ENCODE measurements at regions not wholly inside any gene's neighbourhood (a gene's known extent, or its start where the extent isn't known, plus 50 kb on each side); places are given as distances from the start of the nearest gene placed in this dataset.

DNA sequence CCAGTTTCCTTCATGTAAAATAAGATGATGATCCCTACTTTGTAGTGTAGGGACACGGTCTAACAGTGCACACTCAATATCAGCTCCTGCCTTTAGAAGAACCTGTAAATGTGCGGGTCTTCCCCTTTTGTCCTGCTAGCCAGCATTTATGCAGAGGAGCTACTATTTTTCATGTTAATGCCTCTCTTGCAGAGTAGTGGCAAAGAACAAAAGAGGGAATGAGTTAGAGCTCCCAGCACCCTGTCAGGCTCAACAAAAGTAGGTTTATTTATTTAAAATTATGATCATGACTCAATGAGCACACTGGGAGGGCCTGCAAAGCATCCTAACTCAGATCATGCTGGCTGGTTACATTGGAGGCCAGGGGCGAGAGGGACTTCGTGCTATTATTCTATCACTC is 414.5 kb upstream of the COBL start:
- DNase-seq (ENCODE audit: extremely low read depth in 1 of 2, low read depth in 1 of 2): no peak

DNA sequence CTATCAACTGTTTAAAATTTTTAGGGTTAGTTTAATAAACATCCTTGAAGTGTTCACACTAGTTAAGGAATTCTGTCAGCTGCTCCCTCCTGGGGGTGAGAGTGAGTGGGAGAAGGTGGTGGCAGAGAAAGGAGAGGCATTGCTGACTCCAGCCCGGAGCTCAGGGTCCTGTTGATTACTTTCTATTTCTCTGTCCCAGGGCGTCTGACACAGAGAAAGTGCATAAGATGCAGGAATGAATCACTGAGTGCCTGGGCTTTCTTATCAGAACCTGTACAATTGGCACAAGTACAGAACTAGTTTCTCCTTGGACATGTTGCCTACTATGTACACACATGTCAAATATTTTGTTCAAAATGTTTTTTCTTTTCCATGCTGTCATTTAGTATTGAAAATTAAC is 410.8 kb upstream of the COBL start:
- no peak for DNase-seq (ENCODE audit: extremely low read depth in 1 of 2, low read depth in 1 of 2)

DNA sequence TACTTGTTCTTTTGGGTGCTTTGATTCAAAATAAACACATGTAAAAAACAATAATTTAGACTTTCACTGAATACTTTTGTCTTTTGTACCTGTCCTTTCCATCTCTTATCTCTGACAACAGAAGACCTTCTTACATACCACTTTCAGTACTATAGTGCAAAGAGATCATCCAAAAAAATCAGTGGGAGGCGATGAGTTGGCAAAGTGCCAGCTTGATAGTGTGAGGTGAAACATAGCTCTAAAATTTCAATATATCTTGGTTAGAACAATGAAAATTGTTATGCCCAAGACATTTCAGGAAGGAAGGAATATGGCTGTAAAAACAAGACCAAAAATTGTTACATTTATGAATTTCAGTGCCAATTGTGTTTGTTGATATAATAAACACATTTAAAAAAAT is 390.2 kb upstream of the COBL start:
- DNase-seq (ENCODE audit: extremely low read depth in 1 of 2, low read depth in 1 of 2): no peak

DNA sequence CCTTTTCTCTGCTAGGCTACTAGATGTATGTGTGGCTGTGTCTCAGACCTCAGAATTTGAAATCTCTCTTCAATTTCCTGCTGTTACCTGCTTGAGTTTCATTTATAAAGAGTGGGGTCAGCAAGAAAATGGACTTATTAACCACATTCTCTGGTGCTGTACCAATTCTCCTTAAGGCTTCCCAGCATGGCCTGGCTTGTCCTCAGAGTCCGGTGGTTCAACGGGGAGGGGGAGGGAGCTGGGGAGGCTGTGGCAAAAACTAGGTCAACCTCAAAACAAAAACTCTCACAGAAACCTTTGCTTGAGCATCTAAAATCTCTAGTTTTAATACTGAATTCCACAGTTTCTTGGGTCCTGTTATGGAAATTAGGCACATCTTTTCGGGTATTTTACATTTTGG is 389.1 kb upstream of the COBL start:
- no peak for DNase-seq (ENCODE audit: extremely low read depth in 1 of 2, low read depth in 1 of 2)

DNA sequence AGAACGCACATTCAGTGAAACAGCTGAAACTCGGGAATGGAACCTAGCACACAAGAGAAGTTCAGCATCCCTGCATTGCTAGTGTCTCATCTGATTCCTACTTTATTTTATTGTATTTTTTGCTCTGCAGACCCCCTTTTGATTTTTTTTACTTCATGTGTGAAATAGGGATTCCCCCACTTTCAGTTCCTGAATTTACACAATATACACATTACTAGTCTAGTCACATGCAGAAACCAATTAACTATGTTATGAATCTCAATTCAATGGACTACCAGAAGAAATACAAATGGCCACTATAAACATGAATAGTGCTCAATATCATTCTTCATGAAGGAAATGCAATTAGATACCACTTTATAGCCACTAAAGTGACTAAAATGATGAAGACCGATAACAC is 386.1 kb upstream of the COBL start:
- no peak for DNase-seq (ENCODE audit: extremely low read depth in 1 of 2, low read depth in 1 of 2)

DNA sequence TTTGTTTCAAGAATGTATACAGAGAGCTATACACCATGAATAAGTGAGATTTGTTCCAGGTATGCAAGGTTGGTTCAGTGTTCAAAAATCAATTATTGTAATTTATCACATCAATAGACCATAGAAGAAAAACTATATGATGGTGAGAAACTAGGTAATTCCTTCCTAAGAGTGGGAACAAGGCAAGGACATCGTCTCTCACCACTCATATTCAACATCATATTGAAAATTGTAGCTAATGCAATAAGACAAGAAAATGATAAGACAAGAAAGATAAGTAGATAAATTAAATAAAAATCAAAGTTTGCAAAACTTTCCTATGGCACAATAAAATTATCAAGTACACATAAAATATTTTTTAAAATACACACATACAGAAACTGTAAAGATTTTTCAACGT is 385.3 kb upstream of the COBL start:
- no peak for DNase-seq (ENCODE audit: extremely low read depth in 1 of 2, low read depth in 1 of 2)

DNA sequence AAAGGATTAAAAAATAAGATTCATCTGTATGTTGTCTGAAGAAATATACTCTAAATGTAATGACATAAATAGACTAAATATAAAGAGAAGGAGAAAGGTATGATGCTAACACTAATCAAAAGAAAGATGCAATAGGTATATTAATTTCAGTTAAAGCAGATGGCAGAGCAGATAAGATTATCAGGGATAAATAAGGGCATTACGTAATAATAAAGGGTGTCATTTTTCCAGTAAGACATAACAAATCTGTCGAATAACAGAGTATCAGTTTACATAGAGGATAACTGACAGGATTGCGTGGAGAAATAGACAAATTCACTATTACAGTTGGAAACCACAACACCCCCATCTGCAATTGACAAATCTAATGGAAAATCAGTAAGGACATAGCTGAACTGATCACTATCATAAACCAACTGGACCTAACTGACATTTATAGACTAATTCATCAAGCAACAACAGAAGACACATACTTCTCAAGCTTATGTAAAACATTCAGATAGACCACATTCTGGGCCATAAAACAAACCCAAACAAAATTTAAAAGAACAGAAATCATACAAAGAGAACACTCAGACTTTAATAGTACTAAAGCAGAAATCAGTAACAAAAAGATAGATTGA is 384.1 kb upstream of the COBL start:
- no peak for DNase-seq (ENCODE audit: extremely low read depth in 1 of 2, low read depth in 1 of 2)

DNA sequence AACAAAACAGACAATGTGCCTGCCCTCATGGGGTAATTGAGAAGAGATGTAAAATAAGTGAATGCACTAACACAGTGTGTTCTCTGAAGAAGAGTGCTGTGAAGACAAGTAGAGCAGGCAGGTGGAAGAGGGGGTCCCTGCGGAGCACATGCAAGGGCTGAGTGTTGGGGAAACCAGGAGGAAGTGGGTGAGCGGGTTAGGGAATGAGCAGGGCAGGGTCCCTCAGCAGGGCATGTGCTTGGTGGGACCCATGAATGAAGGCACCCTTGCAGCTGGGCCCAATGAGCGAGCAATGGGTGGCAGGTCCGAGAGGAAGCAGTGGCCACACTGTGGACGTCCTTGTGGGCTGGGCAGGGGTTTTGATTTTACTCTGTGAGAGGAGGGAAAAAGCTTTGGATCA is 376.6 kb upstream of the COBL start:
- no peak for DNase-seq (ENCODE audit: extremely low read depth in 1 of 2, low read depth in 1 of 2)

DNA sequence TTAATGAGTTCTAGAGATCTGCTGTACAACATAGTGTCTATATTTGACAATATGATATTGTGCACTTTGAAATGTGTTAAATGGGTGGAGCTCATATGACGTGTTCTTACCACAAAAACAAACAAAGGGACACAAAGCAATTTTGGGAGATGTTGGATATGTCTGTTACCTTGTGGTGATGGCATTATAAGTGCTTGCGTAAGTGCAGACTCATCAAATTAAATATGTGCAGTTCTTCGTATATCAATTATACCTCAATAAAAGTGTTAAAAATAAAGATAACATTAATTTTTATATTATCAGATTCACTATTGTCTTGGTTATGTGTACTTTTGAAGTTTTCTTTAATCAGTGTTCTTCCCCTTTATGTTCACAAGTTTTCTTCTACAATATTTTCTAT is 372.9 kb upstream of the COBL start:
- no peak for DNase-seq (ENCODE audit: extremely low read depth in 1 of 2, low read depth in 1 of 2)

DNA sequence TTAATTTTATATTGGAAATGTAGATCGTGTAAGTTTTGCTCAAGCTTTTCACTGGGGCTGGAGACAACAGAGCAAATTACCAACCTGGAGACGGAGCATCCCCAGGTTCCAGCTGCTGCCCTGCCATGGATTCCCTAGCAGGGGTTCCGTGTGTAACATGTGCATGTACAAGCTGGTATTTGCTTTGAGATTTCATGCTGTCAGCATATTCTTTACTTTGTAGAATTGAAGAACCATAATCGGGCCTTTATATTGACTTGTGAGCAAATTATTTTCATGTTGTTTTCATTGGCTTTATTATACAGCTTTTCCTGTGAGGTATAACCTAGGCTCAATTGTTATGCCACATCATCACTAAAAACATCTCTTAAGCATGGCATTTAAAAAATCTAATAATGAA is 369.2 kb upstream of the COBL start:
- DNase-seq (ENCODE audit: extremely low read depth in 1 of 2, low read depth in 1 of 2): no peak

DNA sequence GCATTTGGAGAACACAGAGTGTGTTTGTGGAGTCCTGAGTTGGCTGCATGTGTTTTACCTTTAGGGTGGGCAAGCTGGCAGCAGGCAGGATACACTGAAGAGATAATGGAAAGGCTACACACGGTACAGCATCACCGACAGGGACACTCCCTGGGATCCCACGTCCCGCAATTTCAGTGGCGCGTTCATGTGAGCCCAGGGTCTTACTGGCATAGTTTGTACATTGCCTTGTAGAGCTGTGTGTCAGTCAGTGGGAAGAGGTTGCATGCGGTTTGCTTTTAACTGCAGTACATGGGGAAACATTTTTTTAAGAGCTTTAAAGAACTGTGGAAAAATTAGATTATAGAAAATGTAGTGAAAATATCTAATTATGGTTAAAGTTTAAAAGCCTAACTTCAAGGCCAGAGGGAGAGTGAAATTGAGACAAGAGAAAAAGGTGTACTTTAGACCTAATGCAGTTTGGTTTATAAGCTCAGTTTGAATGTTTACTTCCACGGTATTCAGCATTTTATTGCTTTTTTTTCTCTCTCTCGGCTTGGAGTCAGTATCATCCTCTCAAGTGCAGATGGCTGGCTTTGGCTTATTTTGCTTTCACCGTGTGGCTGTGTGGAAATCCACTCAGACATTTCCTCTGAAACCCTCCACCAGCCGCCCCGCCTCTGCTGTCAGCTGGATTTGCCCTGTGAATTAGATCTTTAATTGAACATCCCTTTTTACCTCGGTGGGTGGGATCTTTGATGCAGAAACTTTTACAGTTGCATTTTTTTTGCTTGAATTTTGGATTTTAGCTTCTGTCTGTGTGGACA is 364.2 kb upstream of the COBL start:
- no peak for DNase-seq (ENCODE audit: extremely low read depth in 1 of 2, low read depth in 1 of 2)

DNA sequence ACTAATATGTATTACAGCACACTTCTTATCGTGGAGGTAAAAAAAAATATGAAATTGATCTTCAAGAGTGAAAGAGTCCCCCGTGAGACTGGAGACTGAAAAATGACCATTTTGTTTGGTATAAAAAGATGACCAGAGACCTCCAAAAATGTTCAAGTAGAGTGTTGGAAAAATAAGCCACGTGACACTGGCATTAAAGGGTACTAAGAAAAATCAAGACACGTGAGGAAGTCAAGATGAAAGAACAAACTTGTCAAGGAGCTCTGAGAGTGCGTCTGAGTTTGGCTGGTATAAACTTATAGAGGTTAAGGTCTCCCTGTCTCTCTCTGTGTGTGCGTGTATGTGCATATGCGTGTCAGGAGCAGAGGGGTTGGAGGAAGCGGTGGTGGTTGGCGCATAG is 362.7 kb upstream of the COBL start:
- no peak for DNase-seq (ENCODE audit: extremely low read depth in 1 of 2, low read depth in 1 of 2)

DNA sequence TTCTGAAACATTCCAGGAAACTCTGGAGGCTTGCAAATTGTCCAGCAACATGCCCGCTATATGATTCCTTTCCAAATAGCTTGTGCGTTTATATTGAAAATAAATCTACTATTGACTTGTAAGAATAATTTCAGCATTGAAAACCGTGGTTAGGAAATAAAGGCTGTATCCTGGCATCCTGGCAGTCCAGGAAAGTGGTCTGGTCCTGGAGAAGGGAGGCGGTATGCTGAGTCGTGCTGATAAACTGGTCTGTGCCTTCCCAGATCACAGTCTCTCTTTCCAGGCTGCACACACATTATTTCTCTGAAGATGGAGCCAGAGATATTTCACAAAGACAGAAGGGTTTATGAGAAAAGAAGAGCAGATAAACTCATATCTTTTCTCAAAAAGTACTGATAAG is 350.1 kb upstream of the COBL start:
- no peak for DNase-seq (ENCODE audit: extremely low read depth in 1 of 2, low read depth in 1 of 2)

DNA sequence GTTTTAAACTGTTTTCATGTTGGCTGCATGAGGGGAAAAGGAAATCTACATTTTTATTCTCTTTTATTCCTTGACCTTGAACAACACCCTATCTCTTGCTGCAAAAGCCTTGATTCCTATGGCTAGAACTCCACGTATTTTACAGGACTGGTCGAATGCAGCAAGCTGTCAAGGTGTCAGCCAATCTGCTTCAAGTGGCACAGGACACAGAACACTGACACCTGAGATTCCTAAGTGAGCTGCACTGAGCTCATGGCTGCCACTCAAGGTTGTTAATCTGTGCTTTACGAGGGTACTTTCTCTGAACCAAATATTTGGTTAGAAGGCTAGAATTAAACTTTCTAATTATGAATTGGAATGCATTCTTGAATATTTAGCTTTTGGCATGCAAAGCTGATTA is 349.7 kb upstream of the COBL start:
- DNase-seq (ENCODE audit: extremely low read depth in 1 of 2, low read depth in 1 of 2): no peak

DNA sequence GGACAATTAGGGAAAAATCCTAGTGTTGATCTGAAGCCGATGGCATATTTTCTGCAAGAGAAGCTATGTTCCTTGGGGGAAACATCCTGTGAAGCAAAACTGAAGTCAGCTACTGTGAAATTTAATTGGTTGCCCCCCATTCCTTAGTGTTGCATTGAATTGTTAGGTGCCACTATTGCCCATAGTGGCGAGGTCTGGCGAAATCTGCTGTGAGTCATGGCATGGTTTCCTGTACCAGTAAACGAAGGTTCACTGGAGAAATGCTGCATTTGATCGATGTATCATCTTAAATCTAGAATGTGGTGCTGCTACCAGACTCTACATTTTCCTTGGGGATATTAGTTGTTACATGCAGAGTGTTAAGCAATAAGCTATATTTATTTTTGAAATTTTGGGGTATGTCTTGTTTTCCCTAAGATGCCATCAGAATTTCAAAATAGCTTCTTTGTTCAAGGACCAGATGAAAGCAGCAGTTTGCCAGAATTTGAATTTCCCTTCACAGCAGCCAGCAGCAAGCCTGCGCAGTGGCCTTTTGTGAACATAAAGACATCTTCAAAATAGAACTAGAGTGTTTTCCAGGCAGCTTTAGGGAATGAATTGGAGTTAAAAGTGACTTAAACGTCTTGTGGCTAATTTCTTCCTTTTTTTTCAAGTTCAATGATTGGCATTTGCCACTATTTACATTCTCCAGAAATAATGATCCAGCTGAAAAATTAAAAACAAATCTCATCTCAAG is 348.6 kb upstream of the COBL start:
- no peak for DNase-seq (ENCODE audit: extremely low read depth in 1 of 2, low read depth in 1 of 2)

DNA sequence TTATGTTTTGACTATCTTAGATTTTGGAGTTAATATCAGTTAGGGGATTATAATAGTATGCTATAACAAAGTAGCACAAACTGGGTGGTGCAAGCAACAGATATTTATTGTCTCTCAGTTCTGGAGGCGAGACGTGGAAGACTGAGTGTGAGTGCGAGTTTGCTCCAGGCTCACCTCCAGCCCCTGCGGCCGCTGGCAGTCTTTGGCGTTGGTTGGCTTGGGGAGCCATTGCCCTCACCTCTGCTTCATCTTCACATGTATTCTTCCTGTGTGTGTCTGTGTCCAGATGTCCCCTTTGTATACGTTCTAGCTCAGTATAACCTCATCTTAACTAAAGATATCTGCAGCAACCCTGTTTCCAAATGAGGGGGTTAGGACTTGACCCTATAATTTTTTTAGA is 343.9 kb upstream of the COBL start:
- DNase-seq (ENCODE audit: extremely low read depth in 1 of 2, low read depth in 1 of 2): no peak

DNA sequence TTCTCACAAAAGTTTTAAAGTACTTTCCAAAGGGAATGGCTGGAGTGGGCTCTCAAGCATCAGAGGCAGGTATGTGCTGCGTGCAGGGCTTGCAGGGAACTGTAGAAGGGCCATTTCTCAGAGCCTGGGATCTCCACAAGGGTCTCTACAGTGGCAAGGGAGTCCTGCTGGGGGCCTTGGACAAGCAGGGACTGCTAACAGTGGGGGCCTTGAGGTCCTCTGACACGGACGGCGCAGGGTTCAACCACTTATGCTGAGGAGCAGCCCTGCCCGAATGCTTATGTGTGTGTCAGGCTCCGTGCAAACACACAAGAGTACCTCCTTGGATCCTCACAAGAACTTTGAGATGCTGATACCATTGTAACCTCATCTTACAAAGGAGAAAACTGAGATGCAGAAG is 342.1 kb upstream of the COBL start:
- DNase-seq (ENCODE audit: extremely low read depth in 1 of 2, low read depth in 1 of 2): no peak

DNA sequence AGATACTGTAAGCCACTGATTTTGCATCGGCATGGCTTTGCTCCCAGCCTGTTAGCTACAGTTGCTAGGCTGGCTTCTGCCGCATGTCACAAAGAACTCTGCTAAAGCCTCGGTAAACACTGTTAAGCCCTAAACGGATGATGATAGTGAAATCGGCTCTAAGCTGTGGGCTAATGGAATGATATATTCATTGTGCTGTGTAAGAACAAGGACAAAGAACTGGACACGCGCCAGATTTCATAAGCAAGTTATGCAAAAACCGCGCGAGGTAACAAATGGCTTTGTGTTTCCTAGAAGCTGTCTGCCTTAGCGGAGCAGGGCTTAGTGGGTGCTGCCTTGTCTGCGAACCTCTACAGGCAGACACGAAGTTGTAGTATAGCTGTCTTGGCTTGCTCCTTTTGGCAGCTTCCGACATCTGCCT is 331.3 kb upstream of the COBL start:
- no peak for DNase-seq (ENCODE audit: extremely low read depth in 1 of 2, low read depth in 1 of 2)

DNA sequence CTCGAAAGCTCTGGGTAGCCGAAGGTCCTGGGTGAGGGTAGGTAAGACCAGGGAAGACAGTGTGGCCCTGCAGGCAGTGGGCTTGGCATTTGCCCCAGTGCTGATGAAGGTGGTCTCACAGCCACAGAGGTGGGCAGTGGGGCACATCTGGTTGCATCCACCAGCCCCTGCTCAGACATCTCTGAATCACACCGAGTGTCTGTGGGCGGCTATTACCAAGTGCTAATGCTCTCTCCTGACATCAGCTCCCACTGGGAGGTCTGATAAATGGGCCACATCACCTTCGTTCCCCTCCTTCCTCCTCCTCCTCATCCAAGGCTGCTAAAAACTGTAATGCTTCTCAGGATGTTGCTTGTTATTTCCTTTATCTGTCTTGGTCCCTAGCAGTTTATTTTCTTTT is 330.9 kb upstream of the COBL start:
- no peak for DNase-seq (ENCODE audit: extremely low read depth in 1 of 2, low read depth in 1 of 2)

DNA sequence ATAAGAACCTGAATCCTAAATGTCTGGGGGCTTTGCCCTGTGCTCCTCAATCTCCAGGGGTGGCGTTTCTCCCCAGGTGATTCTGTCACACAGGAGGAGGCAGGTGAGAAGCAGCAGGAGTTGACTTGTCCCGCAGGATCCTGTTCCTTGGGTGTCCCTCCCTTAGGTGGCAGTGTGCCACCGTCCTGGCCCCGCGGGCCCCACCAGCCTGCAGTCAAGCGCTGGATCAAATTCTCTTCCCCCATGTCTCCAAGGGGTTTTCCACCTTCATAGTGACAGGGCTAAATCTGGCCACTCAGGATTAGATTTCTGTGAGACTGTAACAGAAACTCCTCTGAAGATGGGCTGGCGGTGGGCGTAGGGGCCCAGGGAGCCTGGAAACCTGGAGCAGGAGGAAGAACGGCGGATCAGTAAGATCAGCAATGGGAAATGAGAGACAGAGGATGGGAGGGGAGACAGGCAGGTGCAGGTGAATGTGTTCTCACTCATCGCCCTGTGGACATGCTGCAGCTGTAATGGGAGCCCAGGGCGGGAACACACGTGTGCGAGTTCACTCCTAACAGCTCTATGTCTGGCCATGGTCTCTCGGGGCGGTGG is 329.2 kb upstream of the COBL start:
- no peak for DNase-seq (ENCODE audit: extremely low read depth in 1 of 2, low read depth in 1 of 2)

DNA sequence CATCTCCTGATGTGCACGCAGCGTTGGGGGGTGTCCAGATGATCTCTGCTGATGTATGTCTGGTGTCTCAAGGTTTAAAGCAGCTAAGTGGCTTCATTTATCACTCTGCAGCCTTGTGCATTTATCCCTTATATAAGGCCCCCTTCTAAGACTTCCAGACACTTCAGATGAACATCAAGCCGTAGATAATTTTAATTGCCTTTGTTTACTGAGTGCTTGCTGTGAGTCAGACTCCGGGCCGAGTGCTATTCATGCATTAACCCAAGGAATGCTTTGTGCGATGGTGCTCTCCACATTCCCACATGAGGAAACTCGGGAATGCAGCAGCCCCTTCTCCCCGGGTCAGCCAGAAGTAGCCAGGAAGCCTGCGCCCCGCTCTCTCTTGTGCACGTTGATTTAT is 328.6 kb upstream of the COBL start:
- no peak for DNase-seq (ENCODE audit: extremely low read depth in 1 of 2, low read depth in 1 of 2)

DNA sequence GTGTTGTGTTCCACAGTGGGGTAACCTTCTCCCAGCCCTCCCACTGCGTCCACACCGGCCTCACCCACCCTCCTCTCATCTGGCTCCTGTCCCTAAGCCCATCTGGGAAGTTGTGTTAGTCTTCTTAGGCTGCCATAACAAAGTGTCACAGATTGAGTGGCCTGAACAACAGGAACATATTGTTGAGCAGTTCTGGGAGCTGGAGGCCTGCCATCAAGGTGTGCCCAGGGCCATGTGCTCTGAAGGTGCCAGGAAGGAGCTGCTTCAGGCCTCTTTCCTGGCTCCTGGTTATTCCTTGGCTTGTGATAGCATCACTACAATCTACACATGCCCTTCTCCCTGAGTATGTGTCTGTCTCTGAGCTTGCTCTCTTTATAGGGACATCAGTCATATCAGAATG is 327.6 kb upstream of the COBL start:
- DNase-seq (ENCODE audit: extremely low read depth in 1 of 2, low read depth in 1 of 2): no peak

Data from activated CD8-positive, alpha-beta memory T cell treated with anti-CD3 and anti-CD28 coated beads for 1 hour (primary cell).